ENCODE measurements at regions not wholly inside any gene's neighbourhood (a gene's known extent, or its start where the extent isn't known, plus 50 kb on each side); places are given as distances from the start of the nearest gene placed in this dataset.
"Not testable (repeated sequence)": the region's sequence is repeated elsewhere in the genome, so short reads cannot be mapped to it uniquely, and the experiment has no call there.

GRCh38 chr1:149665528-149665927 is 81.9 kb downstream of the PPIAL4C start:
- POLR2A ChIA-PET; CTCF ChIA-PET; H3K4me3 ChIP-seq (ENCODE audit: low read depth, low read length); DNase-seq (ENCODE audit: low read depth); H3K36me3 ChIP-seq (ENCODE audit: control insufficient read depth, insufficient read depth, low read length); H3K27me3 ChIP-seq (ENCODE audit: control insufficient read depth, insufficient read depth, low read length): not testable (repeated sequence)

GRCh38 chr1:149673231-149673909 is 89.7 kb downstream of the PPIAL4C start:
- CTCF ChIA-PET; H3K4me3 ChIP-seq (ENCODE audit: low read depth, low read length); H3K36me3 ChIP-seq (ENCODE audit: control insufficient read depth, insufficient read depth, low read length); POLR2A ChIA-PET; DNase-seq (ENCODE audit: low read depth); H3K27me3 ChIP-seq (ENCODE audit: control insufficient read depth, insufficient read depth, low read length): not testable (repeated sequence)

GRCh38 chr1:149674921-149675320 is 91.3 kb downstream of the PPIAL4C start:
- POLR2A ChIA-PET; CTCF ChIA-PET; DNase-seq (ENCODE audit: low read depth); H3K36me3 ChIP-seq (ENCODE audit: control insufficient read depth, insufficient read depth, low read length); H3K27me3 ChIP-seq (ENCODE audit: control insufficient read depth, insufficient read depth, low read length); H3K4me3 ChIP-seq (ENCODE audit: low read depth, low read length): not testable (repeated sequence)

GRCh38 chr1:149677359-149677758 is 93.7 kb downstream of the PPIAL4C start:
- CTCF ChIA-PET; POLR2A ChIA-PET; DNase-seq (ENCODE audit: low read depth); H3K27me3 ChIP-seq (ENCODE audit: control insufficient read depth, insufficient read depth, low read length); H3K36me3 ChIP-seq (ENCODE audit: control insufficient read depth, insufficient read depth, low read length); H3K4me3 ChIP-seq (ENCODE audit: low read depth, low read length): not testable (repeated sequence)

GRCh38 chr1:149686593-149687238 is 95.8 kb upstream of the FCGR1A start:
- DNase-seq (ENCODE audit: low read depth); POLR2A ChIA-PET; H3K36me3 ChIP-seq (ENCODE audit: control insufficient read depth, insufficient read depth, low read length); CTCF ChIA-PET; H3K27me3 ChIP-seq (ENCODE audit: control insufficient read depth, insufficient read depth, low read length); H3K4me3 ChIP-seq (ENCODE audit: low read depth, low read length): not testable (repeated sequence)

GRCh38 chr1:149691399-149691798 is 91.1 kb upstream of the FCGR1A start:
- DNase-seq (ENCODE audit: low read depth); H3K36me3 ChIP-seq (ENCODE audit: control insufficient read depth, insufficient read depth, low read length); H3K27me3 ChIP-seq (ENCODE audit: control insufficient read depth, insufficient read depth, low read length); CTCF ChIA-PET; POLR2A ChIA-PET; H3K4me3 ChIP-seq (ENCODE audit: low read depth, low read length): not testable (repeated sequence)

GRCh38 chr1:149692804-149693539 is 89.5 kb upstream of the FCGR1A start:
- H3K4me3 ChIP-seq (ENCODE audit: low read depth, low read length); H3K27me3 ChIP-seq (ENCODE audit: control insufficient read depth, insufficient read depth, low read length); H3K36me3 ChIP-seq (ENCODE audit: control insufficient read depth, insufficient read depth, low read length); POLR2A ChIA-PET; CTCF ChIA-PET; DNase-seq (ENCODE audit: low read depth): not testable (repeated sequence)

GRCh38 chr1:149695066-149695465 is 87.4 kb upstream of the FCGR1A start:
- DNase-seq (ENCODE audit: low read depth); H3K36me3 ChIP-seq (ENCODE audit: control insufficient read depth, insufficient read depth, low read length); POLR2A ChIA-PET; H3K27me3 ChIP-seq (ENCODE audit: control insufficient read depth, insufficient read depth, low read length); CTCF ChIA-PET; H3K4me3 ChIP-seq (ENCODE audit: low read depth, low read length): not testable (repeated sequence)

- H3K36me3 ChIP-seq (ENCODE audit: control insufficient read depth, insufficient read depth, low read length); H3K27me3 ChIP-seq (ENCODE audit: control insufficient read depth, insufficient read depth, low read length); DNase-seq (ENCODE audit: low read depth); CTCF ChIA-PET; H3K4me3 ChIP-seq (ENCODE audit: low read depth, low read length); POLR2A ChIA-PET: not testable (repeated sequence)
Measured at GRCh38 chr1:149700220-149700619, 82.3 kb upstream of the FCGR1A start.

GRCh38 chr1:149700677-149701567 is 81.6 kb upstream of the FCGR1A start:
- H3K4me3 ChIP-seq (ENCODE audit: low read depth, low read length); H3K36me3 ChIP-seq (ENCODE audit: control insufficient read depth, insufficient read depth, low read length); DNase-seq (ENCODE audit: low read depth); CTCF ChIA-PET; POLR2A ChIA-PET; H3K27me3 ChIP-seq (ENCODE audit: control insufficient read depth, insufficient read depth, low read length): not testable (repeated sequence)

- DNase-seq (ENCODE audit: low read depth) = peak; percentile 20
- POLR2A ChIA-PET; H3K27me3 ChIP-seq (ENCODE audit: control insufficient read depth, insufficient read depth, low read length); H3K4me3 ChIP-seq (ENCODE audit: low read depth, low read length); H3K36me3 ChIP-seq (ENCODE audit: control insufficient read depth, insufficient read depth, low read length); CTCF ChIA-PET: not testable (repeated sequence)
Measured at GRCh38 chr1:149708192-149708853, 74.2 kb upstream of the FCGR1A start.

GRCh38 chr1:149711651-149712050 is 70.8 kb upstream of the FCGR1A start:
- CTCF ChIA-PET, POLR2A ChIA-PET: not testable (repeated sequence)

More at GRCh38 chr1:149711651-149712050, 70.8 kb upstream of the FCGR1A start:
- H3K27me3 ChIP-seq (ENCODE audit: control insufficient read depth, insufficient read depth, low read length); DNase-seq (ENCODE audit: low read depth); H3K36me3 ChIP-seq (ENCODE audit: control insufficient read depth, insufficient read depth, low read length); H3K4me3 ChIP-seq (ENCODE audit: low read depth, low read length): not testable (repeated sequence)

Measured in BJ (cell line).